ENCODE measurements at regions not wholly inside any gene's neighbourhood (a gene's known extent, or its start where the extent isn't known, plus 50 kb on each side); places are given as distances from the start of the nearest gene placed in this dataset.

DNA sequence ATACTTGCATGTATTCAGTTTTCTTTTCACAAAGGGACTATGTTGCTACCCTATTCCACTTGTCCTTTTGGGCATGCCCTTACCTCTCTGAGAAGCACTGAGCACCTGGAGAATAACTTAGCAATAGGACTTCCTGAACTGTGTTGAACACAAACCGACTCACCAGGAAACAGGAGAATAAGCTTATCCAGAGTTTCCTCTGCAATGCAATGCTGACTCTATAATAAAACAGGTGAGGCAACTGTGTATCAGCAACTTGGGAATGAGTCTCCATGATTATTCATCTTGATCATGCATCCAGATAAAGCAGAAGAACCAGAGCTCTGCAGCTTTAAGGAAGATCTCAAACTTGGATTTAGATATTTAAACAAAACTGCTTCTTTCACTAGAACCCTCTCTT is 806.5 kb downstream of the IGSF11 start:
- in situ Hi-C loops (cut with MboI; ENCODE audit: low sequenced_read_pairs in 4 of 4), result no loop called here
- no peak overlapping the region for H3K4me3 ChIP-seq
- TF ChIP-seq, protein P1, sequence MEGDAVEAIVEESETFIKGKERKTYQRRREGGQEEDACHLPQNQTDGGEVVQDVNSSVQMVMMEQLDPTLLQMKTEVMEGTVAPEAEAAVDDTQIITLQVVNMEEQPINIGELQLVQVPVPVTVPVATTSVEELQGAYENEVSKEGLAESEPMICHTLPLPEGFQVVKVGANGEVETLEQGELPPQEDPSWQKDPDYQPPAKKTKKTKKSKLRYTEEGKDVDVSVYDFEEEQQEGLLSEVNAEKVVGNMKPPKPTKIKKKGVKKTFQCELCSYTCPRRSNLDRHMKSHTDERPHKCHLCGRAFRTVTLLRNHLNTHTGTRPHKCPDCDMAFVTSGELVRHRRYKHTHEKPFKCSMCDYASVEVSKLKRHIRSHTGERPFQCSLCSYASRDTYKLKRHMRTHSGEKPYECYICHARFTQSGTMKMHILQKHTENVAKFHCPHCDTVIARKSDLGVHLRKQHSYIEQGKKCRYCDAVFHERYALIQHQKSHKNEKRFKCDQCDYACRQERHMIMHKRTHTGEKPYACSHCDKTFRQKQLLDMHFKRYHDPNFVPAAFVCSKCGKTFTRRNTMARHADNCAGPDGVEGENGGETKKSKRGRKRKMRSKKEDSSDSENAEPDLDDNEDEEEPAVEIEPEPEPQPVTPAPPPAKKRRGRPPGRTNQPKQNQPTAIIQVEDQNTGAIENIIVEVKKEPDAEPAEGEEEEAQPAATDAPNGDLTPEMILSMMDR (IDR thresholded peaks at IDR 0.05 in 4 of 5, conservative IDR thresholded peaks at IDR 0.05 in 1 of 5), result no peak
- TF ChIP-seq POLR2A (IDR thresholded peaks at IDR 0.05), result no peak
- no peak overlapping the region for H3K27ac ChIP-seq
- H3K9me3 ChIP-seq, result no peaks in the 10 kb centered on the region
- H3K27me3 ChIP-seq, result no peaks in the 10 kb centered on the region
- no peaks in the 10 kb centered on the region for H3K4me1 ChIP-seq
- intact Hi-C loops (cut with DNase I; ENCODE audit: low total_unique reads), result no loop called here
- no peaks in the 10 kb centered on the region for H3K36me3 ChIP-seq
- ATAC-seq (no peak), DNase-seq (no peak)

DNA sequence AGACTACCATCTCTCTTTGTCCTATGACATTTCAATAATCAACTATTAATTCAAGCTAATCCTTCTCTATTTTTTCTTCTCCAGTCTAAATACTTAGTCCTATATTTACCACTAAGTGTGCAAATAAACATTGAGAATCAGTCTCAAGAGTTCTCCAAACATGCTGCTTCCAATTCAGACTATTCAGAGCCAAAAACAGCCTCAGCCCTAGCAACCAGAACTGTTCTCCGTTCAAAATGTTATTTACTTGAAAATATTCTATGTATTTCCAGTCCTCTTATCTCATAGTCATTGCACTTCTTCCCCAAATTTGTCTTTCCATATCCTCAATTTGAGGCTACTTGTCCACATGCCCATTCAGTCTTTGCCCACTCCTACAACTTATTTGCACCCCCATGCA is 805.5 kb downstream of the IGSF11 start:
- Histone ChIP-seq H3K27me3 (no peaks in the 10 kb centered on the region), H3K4me3 (no peak overlapping the region), H3K27ac (no peak overlapping the region), H3K36me3 (no peaks in the 10 kb centered on the region), H3K4me1 (no peaks in the 10 kb centered on the region), H3K9me3 (no peaks in the 10 kb centered on the region)
- in situ Hi-C loops (cut with MboI; ENCODE audit: low sequenced_read_pairs in 4 of 4) (no loop called here), intact Hi-C loops (cut with DNase I; ENCODE audit: low total_unique reads) (no loop called here)
- DNase-seq, result no peak
- TF ChIP-seq POLR2A (IDR thresholded peaks at IDR 0.05), result no peak
- TF ChIP-seq, protein P1 (IDR thresholded peaks at IDR 0.05 in 4 of 5, conservative IDR thresholded peaks at IDR 0.05 in 1 of 5), result no peak
- no peak for ATAC-seq

DNA sequence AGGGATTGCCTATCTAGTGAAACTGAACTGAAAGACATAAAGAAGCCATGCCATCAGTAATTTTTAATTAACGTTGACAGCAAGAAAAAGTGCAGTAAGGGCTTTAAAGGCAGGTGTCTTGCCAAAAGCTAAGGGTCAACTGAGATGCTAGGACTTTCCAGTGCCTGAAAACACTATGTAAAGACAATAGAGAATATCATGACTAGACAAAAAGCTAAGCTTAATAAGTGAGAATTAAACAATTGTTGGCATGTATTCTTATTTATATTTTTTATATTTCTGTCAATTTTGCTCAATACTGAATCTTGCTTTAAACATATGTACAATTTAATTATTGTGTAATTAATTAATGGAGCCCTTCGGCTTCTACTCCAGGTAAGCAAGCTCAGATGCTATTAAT is 803.1 kb downstream of the IGSF11 start:
- H3K4me1 ChIP-seq, result no peaks in the 10 kb centered on the region
- H3K27ac ChIP-seq, result no peak overlapping the region
- H3K4me3 ChIP-seq, result no peak overlapping the region
- H3K9me3 ChIP-seq, result no peaks in the 10 kb centered on the region
- no peak for DNase-seq
- ATAC-seq, result no peak
- H3K36me3 ChIP-seq, result no peaks in the 10 kb centered on the region
- TF ChIP-seq, protein P1 (IDR thresholded peaks at IDR 0.05 in 4 of 5, conservative IDR thresholded peaks at IDR 0.05 in 1 of 5), result no peak
- no peak for TF ChIP-seq POLR2A (IDR thresholded peaks at IDR 0.05)
- in situ Hi-C loops (cut with MboI; ENCODE audit: low sequenced_read_pairs in 4 of 4), result no loop called here
- H3K27me3 ChIP-seq, result no peaks in the 10 kb centered on the region
- intact Hi-C loops (cut with DNase I; ENCODE audit: low total_unique reads), result no loop called here

DNA sequence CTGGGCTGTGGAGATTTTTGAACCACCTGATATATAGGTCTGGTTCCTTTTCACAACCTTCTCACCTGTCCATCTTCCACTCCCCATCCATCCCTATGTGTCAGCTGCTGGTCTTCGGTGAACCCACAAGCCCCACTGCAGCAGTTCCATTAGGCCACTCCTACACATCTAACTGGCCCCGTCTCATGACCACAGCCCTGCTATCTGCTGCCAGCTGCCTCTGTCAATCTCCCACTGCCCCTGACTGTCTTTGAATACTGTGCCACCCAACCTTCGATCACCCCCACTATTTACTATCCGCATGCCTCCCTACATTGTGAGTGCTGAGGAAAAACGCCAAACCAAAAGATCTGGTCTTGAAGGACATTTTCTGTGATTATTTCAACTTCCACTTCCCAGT is 795.4 kb downstream of the IGSF11 start:
- Histone ChIP-seq H3K36me3 (no peaks in the 10 kb centered on the region), H3K4me3 (no peak overlapping the region), H3K9me3 (no peaks in the 10 kb centered on the region), H3K27me3 (no peaks in the 10 kb centered on the region), H3K4me1 (no peaks in the 10 kb centered on the region), H3K27ac (no peak overlapping the region)
- TF ChIP-seq, protein P1 (IDR thresholded peaks at IDR 0.05 in 4 of 5, conservative IDR thresholded peaks at IDR 0.05 in 1 of 5), result no peak
- no peak for TF ChIP-seq POLR2A (IDR thresholded peaks at IDR 0.05)
- DNase-seq, result no peak
- intact Hi-C loops (cut with DNase I; ENCODE audit: low total_unique reads), result no loop called here
- no peak for ATAC-seq
- in situ Hi-C loops (cut with MboI; ENCODE audit: low sequenced_read_pairs in 4 of 4), result no loop called here

DNA sequence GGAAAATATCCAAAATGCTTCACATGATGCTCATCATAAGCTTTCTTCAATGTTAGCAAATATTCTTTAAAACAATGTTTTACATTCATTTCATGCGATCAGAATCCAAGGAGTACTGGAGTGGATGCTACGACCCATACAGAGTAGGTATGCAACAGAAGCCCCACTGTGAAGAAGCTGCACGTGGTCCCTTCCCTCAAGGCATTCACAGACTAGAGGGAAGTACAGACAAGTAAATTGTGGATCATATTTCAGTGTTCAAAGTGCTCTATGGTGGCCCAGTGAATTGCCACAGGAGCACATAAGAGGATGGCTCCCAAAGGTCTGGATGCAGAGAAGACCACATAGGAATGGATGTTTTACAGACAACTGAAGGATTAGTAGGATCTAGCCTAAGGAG is 789.9 kb downstream of the IGSF11 start:
- Histone ChIP-seq H3K4me3 (no peak overlapping the region), H3K27me3 (no peaks in the 10 kb centered on the region), H3K9me3 (no peaks in the 10 kb centered on the region), H3K27ac (no peak overlapping the region), H3K4me1 (no peaks in the 10 kb centered on the region), H3K36me3 (no peaks in the 10 kb centered on the region)
- TF ChIP-seq, protein P1 (IDR thresholded peaks at IDR 0.05 in 4 of 5, conservative IDR thresholded peaks at IDR 0.05 in 1 of 5), result no peak
- no peak for TF ChIP-seq POLR2A (IDR thresholded peaks at IDR 0.05)
- in situ Hi-C loops (cut with MboI; ENCODE audit: low sequenced_read_pairs in 4 of 4) (no loop called here), intact Hi-C loops (cut with DNase I; ENCODE audit: low total_unique reads) (no loop called here)
- ATAC-seq (no peak), DNase-seq (no peak)

Measured in gastrocnemius medialis (tissue), 4 donors.